ENCODE measurements at regions not wholly inside any gene's neighbourhood (a gene's known extent, or its start where the extent isn't known, plus 50 kb on each side); places are given as distances from the start of the nearest gene placed in this dataset.

- no peak for DNase-seq (ENCODE audit: low spot score)
- TF ChIP-seq CTCF (IDR thresholded peaks at IDR 0.05; ENCODE audit: extremely low read depth, missing control alignments): no peak
Observed at GRCh38 chr10:53025172-53025711, 252.7 kb upstream of the MBL2 start.

GRCh38 chr10:53023411-53023810 lies 250.8 kb upstream of the MBL2 start:
- TF ChIP-seq CTCF (IDR thresholded peaks at IDR 0.05; ENCODE audit: extremely low read depth, missing control alignments): no peak
- DNase-seq (ENCODE audit: low spot score): no peak

- TF ChIP-seq CTCF (IDR thresholded peaks at IDR 0.05; ENCODE audit: extremely low read depth, missing control alignments): no peak
- no peak for DNase-seq (ENCODE audit: low spot score)
Observed at GRCh38 chr10:53022611-53023088, 250.1 kb upstream of the MBL2 start.

- no peak for TF ChIP-seq CTCF (IDR thresholded peaks at IDR 0.05; ENCODE audit: extremely low read depth, missing control alignments)
- DNase-seq (ENCODE audit: low spot score): no peak
Observed at GRCh38 chr10:53013201-53013810, 240.7 kb upstream of the MBL2 start.

- no peak for TF ChIP-seq CTCF (IDR thresholded peaks at IDR 0.05; ENCODE audit: extremely low read depth, missing control alignments)
- DNase-seq (ENCODE audit: low spot score): no peak
Observed at GRCh38 chr10:53009961-53010907, 237.7 kb upstream of the MBL2 start.

- no peak for DNase-seq (ENCODE audit: low spot score)
- no peak for TF ChIP-seq CTCF (IDR thresholded peaks at IDR 0.05; ENCODE audit: extremely low read depth, missing control alignments)
Observed at GRCh38 chr10:53007527-53007842, 234.9 kb upstream of the MBL2 start.
